ENCODE measurements at regions not wholly inside any gene's neighbourhood (a gene's known extent, or its start where the extent isn't known, plus 50 kb on each side); places are given as distances from the start of the nearest gene placed in this dataset.

DNA sequence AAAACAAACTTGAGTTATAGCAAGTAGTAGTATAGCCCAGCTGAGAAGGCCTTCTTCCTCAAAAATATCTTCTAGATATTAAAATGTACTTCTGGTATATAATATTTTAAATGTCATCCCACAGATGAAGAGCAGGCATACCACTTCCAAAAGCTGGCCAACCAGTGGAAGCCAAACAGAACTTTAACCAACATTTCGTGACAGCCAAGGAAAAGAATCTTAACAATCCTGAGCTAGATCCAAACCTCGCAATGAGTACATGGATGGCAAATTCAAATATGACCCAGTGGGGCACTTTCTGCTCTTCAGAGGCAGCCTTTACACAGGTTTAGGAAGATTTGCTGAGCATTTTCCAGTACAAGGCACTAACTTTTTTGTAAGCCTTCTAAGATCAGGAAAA lies 91.8 kb upstream of the ACO1 start:
- Histone ChIP-seq H3K9ac (ENCODE audit: insufficient read depth, low read depth, low read length) (no peak overlapping the region), H3K79me2 (ENCODE audit: insufficient read depth, low read length) (no peaks in the 10 kb centered on the region), H4K20me1 (ENCODE audit: insufficient read depth, low read length) (no peaks in the 10 kb centered on the region), H2AFZ (ENCODE audit: low read length) (no peak overlapping the region), H3K9me3 (ENCODE audit: low read length) (no peaks in the 10 kb centered on the region), H3K27me3 (ENCODE audit: control insufficient read depth in 1 of 2, insufficient read depth in 2 of 2, low read length in 2 of 2) (no peaks in the 10 kb centered on the region), H3K4me2 (ENCODE audit: low read depth, low read length) (no peak overlapping the region), H3K4me3 (replicated peaks in 1 of 3; ENCODE audit: insufficient read depth in 1 of 3, low read depth in 2 of 3, low read length in 3 of 3) (no peak overlapping the region), H3K27ac (ENCODE audit: extremely low read length, insufficient read depth, low read length) (no peak overlapping the region), H3K36me3 (replicated peaks in 1 of 2; ENCODE audit: control insufficient read depth in 1 of 2, insufficient read depth in 2 of 2, low read length in 2 of 2) (no peaks in the 10 kb centered on the region), H3K4me1 (ENCODE audit: insufficient read depth, low read length) (peaks cover 33% of the 10 kb centered on the region)
- POLR2A ChIA-PET, result no interaction called here
- no TSS peak for BruUV-seq (replicated peaks)
- ATAC-seq (no peak), FAIRE-seq (no peak), DNase-seq (ENCODE audit: low spot score) (peak; percentile 16)
- 79% methylated on average over 2 of the region's 2 CpGs for WGBS (ENCODE audit: low lambda C conversion rate)
- CTCF ChIA-PET (ENCODE audit: low intra/inter-chr PET ratio, low total read pairs), result no interaction called here
- no peak for TF ChIP-seq ZNF235 (CRISPR knock-in tag; IDR thresholded peaks at IDR 0.05; ENCODE audit: borderline replicate concordance)
- TF ChIP-seq GATA4 (IDR thresholded peaks at IDR 0.05; ENCODE audit: borderline replicate concordance, low read depth), result no peak
- TF ChIP-seq TEAD2 (CRISPR knock-in tag; IDR thresholded peaks at IDR 0.05), result no peak
- TF ChIP-seq, protein P1, sequence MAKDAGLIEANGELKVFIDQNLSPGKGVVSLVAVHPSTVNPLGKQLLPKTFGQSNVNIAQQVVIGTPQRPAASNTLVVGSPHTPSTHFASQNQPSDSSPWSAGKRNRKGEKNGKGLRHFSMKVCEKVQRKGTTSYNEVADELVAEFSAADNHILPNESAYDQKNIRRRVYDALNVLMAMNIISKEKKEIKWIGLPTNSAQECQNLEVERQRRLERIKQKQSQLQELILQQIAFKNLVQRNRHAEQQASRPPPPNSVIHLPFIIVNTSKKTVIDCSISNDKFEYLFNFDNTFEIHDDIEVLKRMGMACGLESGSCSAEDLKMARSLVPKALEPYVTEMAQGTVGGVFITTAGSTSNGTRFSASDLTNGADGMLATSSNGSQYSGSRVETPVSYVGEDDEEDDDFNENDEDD (CRISPR knock-in tag; IDR thresholded peaks at IDR 0.05; ENCODE audit: borderline replicate concordance), result no peak
- TF ChIP-seq BHLHE40 (IDR thresholded peaks at IDR 0.05; ENCODE audit: low read length), result no peak
- intact Hi-C loops (cut with micrococcal nuclease; ENCODE audit: unreplicated experiment), result no loop called here
- in situ Hi-C loops (cut with HindIII; ENCODE audit: extremely low pct_ligation_motif_present, low pct_unique_long_range_greater_than_20kb), result no loop called here

DNA sequence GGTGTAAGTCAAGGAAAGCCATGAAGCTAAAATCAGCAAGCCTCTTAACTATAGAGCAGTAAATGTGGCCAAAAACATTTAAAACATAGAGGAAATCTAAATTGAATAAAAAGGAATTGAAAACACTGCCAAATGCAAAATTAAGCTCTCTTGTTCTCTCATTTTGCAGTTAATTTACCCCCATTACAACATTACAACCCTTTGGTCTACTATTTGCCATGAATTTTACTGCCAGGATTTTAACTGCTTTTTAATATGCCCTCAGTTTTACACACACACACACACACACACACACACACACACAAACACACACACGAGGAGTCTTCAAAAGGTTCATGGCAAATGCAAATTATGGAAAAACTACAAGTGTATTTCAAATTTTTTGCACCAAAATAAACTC lies 91.4 kb upstream of the ACO1 start:
- H3K9me3 ChIP-seq (ENCODE audit: low read length), result no peaks in the 10 kb centered on the region
- H2AFZ ChIP-seq (ENCODE audit: low read length), result no peak overlapping the region
- POLR2A ChIA-PET, result no interaction called here
- CTCF ChIA-PET (ENCODE audit: low intra/inter-chr PET ratio, low total read pairs), result no interaction called here
- no TSS peak for BruUV-seq (replicated peaks)
- in situ Hi-C loops (cut with HindIII; ENCODE audit: extremely low pct_ligation_motif_present, low pct_unique_long_range_greater_than_20kb) (no loop called here), intact Hi-C loops (cut with micrococcal nuclease; ENCODE audit: unreplicated experiment) (no loop called here)
- H4K20me1 ChIP-seq (ENCODE audit: insufficient read depth, low read length), result no peaks in the 10 kb centered on the region
- no peak overlapping the region for H3K27ac ChIP-seq (ENCODE audit: extremely low read length, insufficient read depth, low read length)
- WGBS (ENCODE audit: low lambda C conversion rate), result 88% methylated on average over 1 of the region's 1 CpG
- H3K27me3 ChIP-seq (ENCODE audit: control insufficient read depth in 1 of 2, insufficient read depth in 2 of 2, low read length in 2 of 2), result no peaks in the 10 kb centered on the region
- no peak overlapping the region for H3K4me3 ChIP-seq (replicated peaks in 1 of 3; ENCODE audit: insufficient read depth in 1 of 3, low read depth in 2 of 3, low read length in 3 of 3)
- DNase-seq (ENCODE audit: low spot score) (no peak), ATAC-seq (no peak), FAIRE-seq (no peak)
- no peak overlapping the region for H3K4me2 ChIP-seq (ENCODE audit: low read depth, low read length)
- peaks cover 33% of the 10 kb centered on the region for H3K4me1 ChIP-seq (ENCODE audit: insufficient read depth, low read length)
- no peaks in the 10 kb centered on the region for H3K36me3 ChIP-seq (replicated peaks in 1 of 2; ENCODE audit: control insufficient read depth in 1 of 2, insufficient read depth in 2 of 2, low read length in 2 of 2)
- H3K79me2 ChIP-seq (ENCODE audit: insufficient read depth, low read length), result no peaks in the 10 kb centered on the region
- no peak overlapping the region for H3K9ac ChIP-seq (ENCODE audit: insufficient read depth, low read depth, low read length)
- TF ChIP-seq, protein P2, sequence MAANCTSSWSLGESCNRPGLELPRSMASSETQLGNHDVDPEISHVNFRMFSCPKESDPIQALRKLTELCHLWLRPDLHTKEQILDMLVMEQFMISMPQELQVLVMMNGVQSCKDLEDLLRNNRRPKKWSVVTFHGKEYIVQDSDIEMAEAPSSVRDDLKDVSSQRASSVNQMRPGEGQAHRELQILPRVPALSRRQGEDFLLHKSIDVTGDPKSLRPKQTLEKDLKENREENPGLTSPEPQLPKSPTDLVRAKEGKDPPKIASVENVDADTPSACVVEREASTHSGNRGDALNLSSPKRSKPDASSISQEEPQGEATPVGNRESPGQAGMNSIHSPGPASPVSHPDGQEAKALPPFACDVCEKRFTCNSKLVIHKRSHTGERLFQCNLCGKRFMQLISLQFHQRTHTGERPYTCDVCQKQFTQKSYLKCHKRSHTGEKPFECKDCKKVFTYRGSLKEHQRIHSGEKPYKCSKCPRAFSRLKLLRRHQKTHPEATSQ (CRISPR knock-in tag; IDR thresholded peaks at IDR 0.05; ENCODE audit: borderline replicate concordance), result no peak
- TF ChIP-seq, protein P3, sequence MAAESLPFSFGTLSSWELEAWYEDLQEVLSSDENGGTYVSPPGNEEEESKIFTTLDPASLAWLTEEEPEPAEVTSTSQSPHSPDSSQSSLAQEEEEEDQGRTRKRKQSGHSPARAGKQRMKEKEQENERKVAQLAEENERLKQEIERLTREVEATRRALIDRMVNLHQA (CRISPR knock-in tag; IDR thresholded peaks at IDR 0.05), result no peak
- no peak for TF ChIP-seq ZSCAN12 (CRISPR knock-in tag; IDR thresholded peaks at IDR 0.05)
- TF ChIP-seq HNF4A (CRISPR knock-in tag; IDR thresholded peaks at IDR 0.05), result no peak
- no peak for TF ChIP-seq GATA4 (IDR thresholded peaks at IDR 0.05; ENCODE audit: borderline replicate concordance, low read depth)
- TF ChIP-seq BRD4 (CRISPR knock-in tag; IDR thresholded peaks at IDR 0.05), result no peak
- no peak for TF ChIP-seq NRL (CRISPR knock-in tag; IDR thresholded peaks at IDR 0.05; ENCODE audit: borderline replicate concordance)
- TF ChIP-seq POLR2AphosphoS2 (IDR thresholded peaks at IDR 0.05; ENCODE audit: low read depth, low read length), result no peak
- TF ChIP-seq TEAD3 (CRISPR knock-in tag; optimal IDR thresholded peaks at IDR 0.05; ENCODE audit: borderline replicate concordance), result no peak
